Ovary (tissue), 7 donors: ENCODE measurements at regions not wholly inside any gene's neighbourhood (a gene's known extent, or its start where the extent isn't known, plus 50 kb on each side); places are given as distances from the start of the nearest gene placed in this dataset.

Source experiments
- DNase-seq, 5 donors: peaks; one replicate each; pipeline ENCODE4 v3.0.0-alpha.2; 2019 to 2020
- H3K27ac ChIP-seq, 2 donors: fragments of 200-600 bp; one replicate each; pipeline versions ENCODE4 v1.5.1 to v1.8.0; 2019 to 2022
- H3K27me3 ChIP-seq: fragments of 200-600 bp; one replicate; pipeline ENCODE4 v1.8.0; 2022
- H3K36me3 ChIP-seq: fragments of 200-600 bp; sonication (generic); one replicate; pipeline ENCODE4 v1.5.1; 2019
- H3K4me1 ChIP-seq: one replicate; pipeline ENCODE4 v1.8.1; 2013; ENCODE audit warnings: mild to moderate bottlenecking, moderate library complexity; ENCODE audit not compliant: insufficient read depth
- H3K4me3 ChIP-seq: fragments of 200-600 bp; sonication (generic); one replicate; pipeline ENCODE4 v1.5.1; 2017
- H3K9me3 ChIP-seq, 2 donors: fragments of 200-600 bp in 1 of 2; sonication (generic) in 1 of 2; one replicate each; pipeline versions ENCODE4 v1.5.1 to v1.8.1; 2013 to 2019; ENCODE audit warnings: mild to moderate bottlenecking in 1 of 2, moderate library complexity in 1 of 2
- CTCF ChIP-seq, 3 donors: fragments of 450-650 bp in 2 of 3; fragments of 200-600 bp in 1 of 3; IDR thresholded peaks; one replicate each; pipeline versions ENCODE4 v1.5.1 to v1.8.0; 2016 to 2022; ENCODE audit warnings: antibody characterized with exemption in 3 of 3, mild to moderate bottlenecking in 1 of 3
- EP300 ChIP-seq: sonication (generic); formaldehyde crosslinking; IDR thresholded peaks from one replicate; pipeline ENCODE4 v1.6.1; 2017; ENCODE audit warnings: antibody characterized with exemption
- POLR2A ChIP-seq: fragments of 450-650 bp; IDR thresholded peaks from one replicate; pipeline ENCODE4 v1.6.1; 2017; ENCODE audit warnings: antibody characterized with exemption, mild to moderate bottlenecking, moderate library complexity
- WGBS, 3 donors: extraction: QIAGEN DNeasy Blood & Tissue Kit in 1 of 3; methylation state at CpG; one replicate each; pipeline versions ENCODE4 v1.1.5 to v1.1.7; 2013 to 2017; 5-methylcytosine and 5-hydroxymethylcytosine counted together
- intact Hi-C, 4 donors: fragments of 100-400 bp; cut with DNase I; formaldehyde crosslinking; loops; one replicate each; pipeline versions ENCODE4 v1.11.0 to v1.15.1; 2022 to 2023
- donor health status: DM: no; HTN: no; CAD: no; lungs with moderate emphysema.
- donor health status: DM: no; HTN: no; CAD: no.
- donor health status: Bipolar disorder and iron deficiency.
- donor health status: DM: no; HTN: no; CAD: no.
- donor health status: DM: yes; HTN: yes; CAD: no.

- H3K4me3 ChIP-seq = no peak overlapping the region
- intact Hi-C loops = no loop called here
- DNase-seq = no peak
- WGBS, 3 donors = 68 to 80% (median 69%) methylated on average over 10 of the region's 10 CpGs
- H3K4me1 ChIP-seq = no peaks in the 10 kb centered on the region
- no peaks in the 10 kb centered on the region for H3K36me3 ChIP-seq
- no peak overlapping the region for H3K27ac ChIP-seq
- TF ChIP-seq EP300 = no peak
- no peak for TF ChIP-seq CTCF (IDR thresholded peaks at IDR 0.05)
- no peak for TF ChIP-seq POLR2A
- no peaks in the 10 kb centered on the region for H3K9me3 ChIP-seq
- H3K27me3 ChIP-seq = no peaks in the 10 kb centered on the region
Measured at GRCh38 chr17:12438813-12439586, 226.7 kb upstream of the MYOCD start.

GRCh38 chr17:12445331-12445730 lies 220.4 kb upstream of the MYOCD start:
- Histone ChIP-seq H3K4me3 (no peak overlapping the region), H3K36me3 (no peaks in the 10 kb centered on the region), H3K4me1 (no peaks in the 10 kb centered on the region), H3K27me3 (no peaks in the 10 kb centered on the region), H3K27ac (no peak overlapping the region), H3K9me3 (no peaks in the 10 kb centered on the region)
- DNase-seq = no peak
- no peak for TF ChIP-seq POLR2A
- TF ChIP-seq CTCF (IDR thresholded peaks at IDR 0.05) = no peak
- TF ChIP-seq EP300 = no peak
- intact Hi-C loops = no loop called here
- WGBS, 3 donors = 36 to 54% (median 47%) methylated on average over 1 of the region's 1 CpG

- intact Hi-C loops = no loop called here
- Histone ChIP-seq H3K36me3 (no peaks in the 10 kb centered on the region), H3K4me1 (no peaks in the 10 kb centered on the region), H3K9me3 (no peaks in the 10 kb centered on the region), H3K27ac (no peak overlapping the region), H3K27me3 (no peaks in the 10 kb centered on the region), H3K4me3 (no peak overlapping the region)
- TF ChIP-seq POLR2A = no peak
- TF ChIP-seq CTCF (IDR thresholded peaks at IDR 0.05) = no peak
- no peak for TF ChIP-seq EP300
- DNase-seq = no peak
- WGBS, 3 donors = 81 to 92% (median 89%) methylated on average over 1 of the region's 1 CpG
Measured at GRCh38 chr17:12457493-12457892, 208.2 kb upstream of the MYOCD start.

GRCh38 chr17:12459736-12460135 lies 206.0 kb upstream of the MYOCD start:
- Histone ChIP-seq H3K9me3 (no peaks in the 10 kb centered on the region), H3K27ac (no peak overlapping the region), H3K4me3 (no peak overlapping the region), H3K36me3 (no peaks in the 10 kb centered on the region), H3K27me3 (no peaks in the 10 kb centered on the region), H3K4me1 (no peaks in the 10 kb centered on the region)
- no peak for TF ChIP-seq EP300
- TF ChIP-seq POLR2A = no peak
- no peak for TF ChIP-seq CTCF (IDR thresholded peaks at IDR 0.05)
- intact Hi-C loops = no loop called here
- no peak for DNase-seq
